ENCODE measurements at regions not wholly inside any gene's neighbourhood (a gene's known extent, or its start where the extent isn't known, plus 50 kb on each side); places are given as distances from the start of the nearest gene placed in this dataset.
"Not testable (repeated sequence)": the region's sequence is repeated elsewhere in the genome, so short reads cannot be mapped to it uniquely, and the experiment has no call there.

- not testable (repeated sequence) for TF ChIP-seq CTCF, POLR2A (IDR thresholded peaks at IDR 0.05)
Observed at GRCh38 chr6:9680727-9681126, 734.1 kb downstream of the TFAP2A start.
